WERI-Rb-1 (cell line): ENCODE measurements at regions not wholly inside any gene's neighbourhood (a gene's known extent, or its start where the extent isn't known, plus 50 kb on each side); places are given as distances from the start of the nearest gene placed in this dataset.

Experiments used
- DNase-seq: peaks from one replicate; pipeline ENCODE4 v3.0.0-alpha.2; 2020
- H3K27ac ChIP-seq: fragments of 250-450 bp; sonication (Bioruptor Pico); 2 replicates; pipeline ENCODE4 v1.5.1; 2020; ENCODE audit warnings: mild to moderate bottlenecking, moderate library complexity
- H3K27me3 ChIP-seq: fragments of 250-450 bp; sonication (Bioruptor Pico); 2 replicates; pipeline ENCODE4 v1.5.1; 2021; ENCODE audit warnings: mild to moderate bottlenecking, low read depth, moderate library complexity; ENCODE audit not compliant: insufficient read depth, severe bottlenecking
- H3K36me3 ChIP-seq: fragments of 250-450 bp; sonication (Bioruptor Pico); 2 replicates; pipeline ENCODE4 v1.5.1; 2020; ENCODE audit warnings: mild to moderate bottlenecking, moderate library complexity
- H3K4me3 ChIP-seq: 2 replicates; pipeline ENCODE4 v1.5.1; 2011; ENCODE audit warnings: low read depth, mild to moderate bottlenecking, control low read depth, low read length
- H3K9me3 ChIP-seq: fragments of 250-450 bp; sonication (Bioruptor Pico); 2 replicates; pipeline ENCODE4 v1.5.1; 2021; ENCODE audit warnings: mild to moderate bottlenecking, moderate library complexity; ENCODE audit not compliant: severe bottlenecking
- TF ChIP-seq, protein P1 (sequence below): IDR thresholded peaks from 2 replicates; pipeline ENCODE4 v1.5.1; 2011; ENCODE audit warnings: low read depth, mild to moderate bottlenecking, control low read depth, inconsistent platforms, low read length

DNA sequence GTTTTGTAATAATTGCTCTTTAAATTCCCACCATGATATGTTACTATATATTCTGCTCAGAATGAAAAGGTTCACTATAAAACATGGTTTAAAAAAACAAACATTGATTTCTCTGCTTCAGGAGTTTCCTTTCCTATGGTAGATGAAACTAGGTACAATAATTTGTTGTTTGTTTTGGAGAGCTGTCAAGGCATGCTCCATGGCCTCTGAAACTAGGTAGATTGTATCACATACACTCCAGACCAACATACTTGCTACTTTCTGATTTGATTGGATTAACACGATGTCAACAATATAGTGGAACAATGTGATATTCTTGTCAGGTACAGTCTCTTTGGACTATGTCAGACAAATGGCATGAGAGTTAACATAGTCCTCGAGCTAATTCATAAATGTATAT, 452.7 kb upstream of the CDH9 start:
- H3K27ac ChIP-seq: no peak overlapping the region
- no peaks in the 10 kb centered on the region for H3K9me3 ChIP-seq
- DNase-seq: no peak
- TF ChIP-seq, protein P1, sequence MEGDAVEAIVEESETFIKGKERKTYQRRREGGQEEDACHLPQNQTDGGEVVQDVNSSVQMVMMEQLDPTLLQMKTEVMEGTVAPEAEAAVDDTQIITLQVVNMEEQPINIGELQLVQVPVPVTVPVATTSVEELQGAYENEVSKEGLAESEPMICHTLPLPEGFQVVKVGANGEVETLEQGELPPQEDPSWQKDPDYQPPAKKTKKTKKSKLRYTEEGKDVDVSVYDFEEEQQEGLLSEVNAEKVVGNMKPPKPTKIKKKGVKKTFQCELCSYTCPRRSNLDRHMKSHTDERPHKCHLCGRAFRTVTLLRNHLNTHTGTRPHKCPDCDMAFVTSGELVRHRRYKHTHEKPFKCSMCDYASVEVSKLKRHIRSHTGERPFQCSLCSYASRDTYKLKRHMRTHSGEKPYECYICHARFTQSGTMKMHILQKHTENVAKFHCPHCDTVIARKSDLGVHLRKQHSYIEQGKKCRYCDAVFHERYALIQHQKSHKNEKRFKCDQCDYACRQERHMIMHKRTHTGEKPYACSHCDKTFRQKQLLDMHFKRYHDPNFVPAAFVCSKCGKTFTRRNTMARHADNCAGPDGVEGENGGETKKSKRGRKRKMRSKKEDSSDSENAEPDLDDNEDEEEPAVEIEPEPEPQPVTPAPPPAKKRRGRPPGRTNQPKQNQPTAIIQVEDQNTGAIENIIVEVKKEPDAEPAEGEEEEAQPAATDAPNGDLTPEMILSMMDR: no peak
- no peak overlapping the region for H3K4me3 ChIP-seq
- H3K36me3 ChIP-seq: no peaks in the 10 kb centered on the region
- no peaks in the 10 kb centered on the region for H3K27me3 ChIP-seq

DNA sequence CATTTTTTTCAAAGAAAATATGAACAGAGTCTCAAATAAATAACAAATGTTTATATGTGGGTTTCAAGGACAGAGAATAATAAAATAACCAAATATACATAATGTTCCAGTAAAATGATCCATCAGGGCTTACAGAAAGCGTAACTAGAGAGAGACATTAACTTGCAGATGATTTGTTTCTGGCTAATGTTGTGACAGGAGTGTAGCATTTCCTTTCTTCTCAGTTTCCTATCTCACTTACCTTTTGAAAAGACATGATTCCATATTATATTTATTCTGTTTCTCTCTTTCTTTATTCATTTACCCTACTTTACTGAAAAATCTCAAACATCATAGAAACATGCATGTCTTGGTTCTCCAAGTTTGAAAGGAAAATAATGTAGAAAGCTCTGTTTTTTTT, 451.3 kb upstream of the CDH9 start:
- H3K36me3 ChIP-seq: no peaks in the 10 kb centered on the region
- H3K27me3 ChIP-seq: no peaks in the 10 kb centered on the region
- TF ChIP-seq, protein P1: no peak
- H3K9me3 ChIP-seq: no peaks in the 10 kb centered on the region
- DNase-seq: no peak
- no peak overlapping the region for H3K27ac ChIP-seq
- no peak overlapping the region for H3K4me3 ChIP-seq

DNA sequence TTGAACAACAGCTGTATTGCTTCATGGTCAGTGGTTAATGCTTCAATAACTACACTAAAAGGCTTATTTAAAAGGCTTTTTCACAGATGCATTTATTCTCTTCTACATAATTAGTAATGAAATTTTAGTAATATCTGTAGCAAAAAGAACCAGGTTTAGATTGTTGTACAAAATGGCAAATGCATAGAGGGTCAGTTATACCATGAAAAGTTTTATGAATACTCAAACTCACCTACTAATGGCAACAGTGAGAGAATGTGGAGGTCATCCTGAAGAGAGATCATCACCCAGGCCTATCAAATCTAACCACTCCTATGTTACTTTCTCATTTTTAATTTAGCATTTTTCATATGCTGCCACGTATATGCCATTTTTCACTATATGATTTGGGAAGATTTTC, 444.3 kb upstream of the CDH9 start:
- DNase-seq: no peak
- no peak overlapping the region for H3K27ac ChIP-seq
- H3K27me3 ChIP-seq: no peaks in the 10 kb centered on the region
- TF ChIP-seq, protein P1: no peak
- no peaks in the 10 kb centered on the region for H3K9me3 ChIP-seq
- H3K4me3 ChIP-seq: no peak overlapping the region
- H3K36me3 ChIP-seq: no peaks in the 10 kb centered on the region

DNA sequence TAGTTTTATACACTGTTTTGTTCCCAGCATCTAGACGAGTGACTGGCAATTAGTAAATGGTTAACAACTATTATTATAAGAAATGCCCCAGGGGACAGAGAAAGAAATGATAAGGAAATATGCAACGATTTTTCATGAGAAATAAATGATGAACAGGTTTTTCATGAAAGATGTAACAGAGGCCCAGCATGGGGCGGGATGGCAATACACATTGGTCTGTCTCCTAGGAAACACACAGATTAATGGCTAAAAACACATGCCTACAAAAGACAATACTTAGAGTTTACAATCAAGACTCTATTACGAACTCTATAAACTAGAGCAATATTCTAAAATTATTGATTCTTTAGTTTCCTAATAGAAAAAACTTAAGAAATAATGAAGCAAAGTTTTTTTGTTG, 441.5 kb upstream of the CDH9 start:
- no peaks in the 10 kb centered on the region for H3K27me3 ChIP-seq
- no peak for DNase-seq
- no peak overlapping the region for H3K4me3 ChIP-seq
- H3K27ac ChIP-seq: no peak overlapping the region
- TF ChIP-seq, protein P1: no peak
- H3K9me3 ChIP-seq: no peaks in the 10 kb centered on the region
- H3K36me3 ChIP-seq: no peaks in the 10 kb centered on the region

- TF ChIP-seq, protein P1: no peak
- Histone ChIP-seq H3K4me3 (no peak overlapping the region), H3K9me3 (no peaks in the 10 kb centered on the region), H3K36me3 (no peaks in the 10 kb centered on the region), H3K27me3 (no peaks in the 10 kb centered on the region), H3K27ac (no peak overlapping the region)
- no peak for DNase-seq
Measured at GRCh38 chr5:27477550-27477949, 439.2 kb upstream of the CDH9 start.

DNA sequence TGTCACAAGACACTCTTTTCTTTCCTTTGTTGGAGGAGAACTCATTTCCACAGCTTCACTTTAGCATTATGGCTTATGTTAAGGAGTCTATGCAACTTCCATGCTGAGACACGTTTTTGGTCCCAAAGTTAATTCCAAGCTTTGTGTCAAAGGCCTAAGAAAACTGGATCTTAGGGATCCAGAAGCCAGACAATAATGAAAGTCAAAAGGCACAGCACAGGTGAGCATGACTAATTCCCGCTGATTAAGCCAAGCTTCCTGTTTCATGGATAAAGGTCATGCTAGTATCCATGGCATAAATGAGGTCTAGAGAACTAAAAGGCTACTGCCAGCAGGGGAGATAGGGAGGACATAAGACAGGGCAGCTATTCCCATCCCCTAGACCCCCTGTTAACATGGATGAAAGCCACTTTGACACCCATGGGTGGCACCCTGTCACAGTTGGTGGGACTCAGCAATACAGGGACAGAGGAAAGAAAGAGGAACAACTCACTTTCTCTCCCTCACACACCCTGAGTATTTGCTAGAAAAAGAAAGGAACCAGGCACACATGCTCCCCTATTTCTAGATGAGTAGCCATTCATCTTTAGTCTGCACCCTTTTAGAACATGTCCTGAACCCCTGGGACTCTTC, 438.1 kb upstream of the CDH9 start:
- DNase-seq: no peak
- Histone ChIP-seq H3K9me3 (peaks cover 9% of the 10 kb centered on the region), H3K36me3 (no peaks in the 10 kb centered on the region), H3K27me3 (no peaks in the 10 kb centered on the region), H3K27ac (no peak overlapping the region), H3K4me3 (no peak overlapping the region)
- TF ChIP-seq, protein P1: no peak
